VCaP (cell line): ENCODE measurements at regions not wholly inside any gene's neighbourhood (a gene's known extent, or its start where the extent isn't known, plus 50 kb on each side); places are given as distances from the start of the nearest gene placed in this dataset.
"Not testable (repeated sequence)": the region's sequence is repeated elsewhere in the genome, so short reads cannot be mapped to it uniquely, and the experiment has no call there.

Experiments
- H3K27ac ChIP-seq: fragments of 450-650 bp; 2 replicates; pipeline ENCODE4 v1.5.1; 2017
- CTCF ChIP-seq: fragments of 450-650 bp; conservative IDR thresholded peaks from 2 replicates; pipeline ENCODE4 v1.5.1; 2017; ENCODE audit warnings: mild to moderate bottlenecking, moderate library complexity

GRCh38 chr12:25886396-25886795 lies 72.1 kb upstream of the RASSF8 start:
- H3K27ac ChIP-seq: no peak overlapping the region
- TF ChIP-seq CTCF: no peak

- no peak for TF ChIP-seq CTCF
- H3K27ac ChIP-seq: no peak overlapping the region
Measured at GRCh38 chr12:25887367-25887766, 71.1 kb upstream of the RASSF8 start.

- TF ChIP-seq CTCF: no peak
- H3K27ac ChIP-seq: no peak overlapping the region
Measured at GRCh38 chr12:25889185-25889584, 69.3 kb upstream of the RASSF8 start.

- H3K27ac ChIP-seq: not testable (repeated sequence)
Measured at GRCh38 chr12:25891095-25891494, 67.4 kb upstream of the RASSF8 start.

GRCh38 chr12:25894759-25895158 lies 63.7 kb upstream of the RASSF8 start:
- TF ChIP-seq CTCF: no peak
- H3K27ac ChIP-seq: no peak overlapping the region

- H3K27ac ChIP-seq: no peak overlapping the region
- TF ChIP-seq CTCF: no peak
Measured at GRCh38 chr12:25896981-25897380, 61.5 kb upstream of the RASSF8 start.

- peak overlapping the region; percentile 30 for H3K27ac ChIP-seq
- no peak for TF ChIP-seq CTCF
Measured at GRCh38 chr12:25903603-25904245, 54.8 kb upstream of the RASSF8 start.

- no peak for TF ChIP-seq CTCF
- no peak overlapping the region for H3K27ac ChIP-seq
Measured at GRCh38 chr12:25904442-25904841, 54.0 kb upstream of the RASSF8 start.
